ACHN (cell line): ENCODE measurements at regions not wholly inside any gene's neighbourhood (a gene's known extent, or its start where the extent isn't known, plus 50 kb on each side); places are given as distances from the start of the nearest gene placed in this dataset.

Experiments used
- DNase-seq: peaks from one replicate; pipeline ENCODE4 v3.0.0-alpha.2; 2015
- in situ Hi-C: cut with HindIII; loops from 2 replicates; pipeline ENCODE4 v1.10.0; 2017; ENCODE audit warnings: low sequenced_read_pairs, low pct_ligation_motif_present, low pct_unique_long_range_greater_than_20kb

DNA sequence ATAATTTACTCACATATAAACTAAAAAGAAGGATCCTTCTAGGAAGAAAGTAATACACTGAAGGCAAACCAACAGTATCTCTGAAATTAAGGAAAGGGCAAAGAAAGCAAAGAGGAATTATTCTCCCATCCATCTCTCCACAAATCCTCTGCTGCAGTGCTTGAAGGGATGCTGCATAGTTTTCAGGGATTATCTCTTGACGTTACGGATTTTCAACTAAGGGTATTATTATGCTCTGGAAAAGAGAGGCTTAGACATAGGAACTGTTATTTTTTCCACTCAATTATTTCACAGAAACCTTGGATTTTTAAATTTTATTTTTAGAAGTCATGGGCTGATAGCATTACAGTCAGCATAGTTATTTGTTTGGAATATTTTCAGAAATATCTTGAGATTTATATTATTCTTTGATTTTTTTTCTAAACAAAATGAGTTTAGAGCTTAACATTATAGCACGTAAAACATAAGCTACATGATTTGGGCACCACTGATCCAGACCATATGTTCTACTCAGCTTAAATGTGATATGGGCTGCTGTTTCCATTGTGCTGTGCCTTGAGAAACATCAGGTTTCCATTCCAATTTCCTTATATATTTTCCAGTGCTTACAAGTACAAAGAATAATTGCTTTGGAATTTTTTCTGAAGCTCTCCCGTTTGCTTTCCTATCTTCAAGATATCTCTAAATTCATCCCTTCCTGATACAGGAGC is 57.9 kb upstream of the DCN start:
- DNase-seq = no peak
- in situ Hi-C loops = no loop called here

DNA sequence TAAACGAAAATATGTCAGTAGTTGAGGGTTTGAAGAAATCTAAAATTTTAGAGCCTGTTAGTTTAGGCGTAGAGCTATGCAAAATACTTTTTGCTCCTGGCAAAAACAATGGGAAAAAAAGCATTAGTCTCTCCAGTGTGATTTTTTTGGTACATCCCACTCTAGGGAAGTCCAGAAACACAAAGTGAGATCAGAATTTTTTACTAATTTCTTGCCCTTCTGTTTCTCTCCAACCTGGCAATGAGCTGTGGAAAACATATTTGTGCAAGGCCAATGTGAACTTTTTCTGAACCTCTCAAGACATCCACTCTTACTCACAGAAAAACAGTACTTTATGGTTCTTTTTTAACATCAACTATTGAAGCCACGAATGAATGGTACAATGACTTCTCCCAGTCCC is 56.9 kb upstream of the DCN start:
- DNase-seq = no peak
- in situ Hi-C loops = no loop called here
